SU-DHL-6 (cell line): ENCODE measurements at regions not wholly inside any gene's neighbourhood (a gene's known extent, or its start where the extent isn't known, plus 50 kb on each side); places are given as distances from the start of the nearest gene placed in this dataset.

Source experiments
- H2AFZ ChIP-seq: fragments of 200-600 bp; sonication (generic); 2 replicates; pipeline ENCODE4 v1.6.1; 2014; ENCODE audit warnings: low read depth, mild to moderate bottlenecking, moderate library complexity, mixed read lengths, antibody characterized with exemption, low read length; ENCODE audit not compliant: severe bottlenecking
- H3F3A ChIP-seq: fragments of 200-600 bp; shearing (Covaris generic); 2 replicates; pipeline ENCODE4 v1.6.0; 2016; ENCODE audit warnings: antibody characterized with exemption, mild to moderate bottlenecking; ENCODE audit not compliant: insufficient read depth
- H3K27ac ChIP-seq: fragments of 200-600 bp; sonication (generic); 2 replicates; pipeline ENCODE4 v1.5.1; 2016; ENCODE audit warnings: low read depth, mild to moderate bottlenecking, low read length, moderate library complexity, mixed read lengths
- H3K27me3 ChIP-seq: fragments of 200-600 bp; sonication (generic), shearing (Covaris generic); 2 replicates; pipeline ENCODE4 v1.6.0; 2014; ENCODE audit warnings: mild to moderate bottlenecking, low read length
- H3K36me3 ChIP-seq: fragments of 200-600 bp; sonication (generic); 2 replicates; pipeline ENCODE4 v1.6.1; 2014; ENCODE audit warnings: mild to moderate bottlenecking, low read length, mixed read lengths
- H3K4me2 ChIP-seq: fragments of 300-600, 200-600 bp; shearing (Covaris generic), sonication (generic); 2 replicates; pipeline ENCODE4 v1.6.0; 2014; ENCODE audit warnings: low read length, low read depth, mild to moderate bottlenecking; ENCODE audit not compliant: poor library complexity, severe bottlenecking
- H3K4me3 ChIP-seq: fragments of 200-600 bp; sonication (generic); 2 replicates; pipeline ENCODE4 v1.5.1; 2014; ENCODE audit warnings: antibody characterized with exemption, low read length, mild to moderate bottlenecking, mixed read lengths; ENCODE audit not compliant: insufficient read depth, poor library complexity, severe bottlenecking
- H3K79me2 ChIP-seq: fragments of 200-600 bp; sonication (generic); 2 replicates; pipeline ENCODE4 v1.6.1; 2014; ENCODE audit warnings: mild to moderate bottlenecking, low read length, moderate library complexity; ENCODE audit not compliant: insufficient read depth
- H3K9ac ChIP-seq: fragments of 200-600 bp; sonication (generic); 2 replicates; pipeline ENCODE4 v1.7.0; 2014; ENCODE audit warnings: mild to moderate bottlenecking, low read length
- H3K9me2 ChIP-seq: fragments of 200-600 bp; sonication (generic); replicated peaks from 2 replicates; pipeline ENCODE4 v1.6.1; 2014; ENCODE audit warnings: low read length; ENCODE audit not compliant: insufficient read depth
- H3K9me3 ChIP-seq: fragments of 200-600 bp; sonication (generic); 2 replicates; pipeline ENCODE4 v1.6.1; 2014; ENCODE audit warnings: low read length, mixed read lengths; ENCODE audit not compliant: insufficient read depth
- H4K20me1 ChIP-seq: fragments of 200-600 bp; sonication (generic); 2 replicates; pipeline ENCODE4 v1.6.1; 2014; ENCODE audit warnings: low read depth, mild to moderate bottlenecking, antibody characterized with exemption, low read length, moderate library complexity, mixed read lengths
- EZH2phosphoT487 ChIP-seq: fragments of 200-600 bp; sonication (generic), shearing (Covaris generic); conservative IDR thresholded peaks from 2 replicates; pipeline ENCODE4 v1.6.1; 2018; ENCODE audit warnings: mild to moderate bottlenecking, antibody characterized with exemption, low read length, moderate library complexity, mixed read lengths
- TF ChIP-seq, protein P1 (sequence below): fragments of 200-600 bp; sonication (generic); IDR thresholded peaks from one replicate; pipeline ENCODE4 v1.5.1; 2017; ENCODE audit warnings: antibody characterized with exemption, mild to moderate bottlenecking, low read length, moderate library complexity; ENCODE audit not compliant: insufficient read depth, poor library complexity, severe bottlenecking

DNA sequence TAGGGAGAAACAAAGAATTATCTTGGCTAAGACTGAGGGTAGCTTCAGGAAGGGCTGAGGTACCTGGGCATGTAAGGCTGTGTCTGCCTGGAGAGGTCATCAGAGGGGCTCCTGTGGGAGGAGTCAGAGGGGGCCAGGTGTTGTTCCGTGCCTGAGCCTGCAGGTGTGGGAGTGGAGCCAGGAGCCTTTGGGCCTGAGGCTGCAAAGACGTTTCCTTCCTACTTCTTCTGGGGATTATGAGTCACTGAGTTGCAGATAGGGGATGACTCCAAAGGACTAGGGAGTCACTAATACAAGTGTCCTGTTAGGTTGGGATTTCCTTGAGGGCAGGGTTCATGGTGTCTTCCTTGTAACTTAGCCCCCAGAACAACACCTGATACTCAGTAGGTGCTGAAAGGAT, 391.1 kb downstream of the ARHGEF28 start:
- Histone ChIP-seq H3K27me3 (no peaks in the 10 kb centered on the region), H3K4me2 (no peak overlapping the region), H3K9me3 (no peaks in the 10 kb centered on the region), H3F3A (no peaks in the 10 kb centered on the region), H3K4me3 (no peak overlapping the region), H3K79me2 (no peaks in the 10 kb centered on the region), H2AFZ (no peak overlapping the region), H4K20me1 (no peaks in the 10 kb centered on the region), H3K27ac (no peak overlapping the region), H3K9ac (no peak overlapping the region), H3K36me3 (no peaks in the 10 kb centered on the region), H3K9me2 (no peaks in the 10 kb centered on the region)
- TF ChIP-seq, protein P1, sequence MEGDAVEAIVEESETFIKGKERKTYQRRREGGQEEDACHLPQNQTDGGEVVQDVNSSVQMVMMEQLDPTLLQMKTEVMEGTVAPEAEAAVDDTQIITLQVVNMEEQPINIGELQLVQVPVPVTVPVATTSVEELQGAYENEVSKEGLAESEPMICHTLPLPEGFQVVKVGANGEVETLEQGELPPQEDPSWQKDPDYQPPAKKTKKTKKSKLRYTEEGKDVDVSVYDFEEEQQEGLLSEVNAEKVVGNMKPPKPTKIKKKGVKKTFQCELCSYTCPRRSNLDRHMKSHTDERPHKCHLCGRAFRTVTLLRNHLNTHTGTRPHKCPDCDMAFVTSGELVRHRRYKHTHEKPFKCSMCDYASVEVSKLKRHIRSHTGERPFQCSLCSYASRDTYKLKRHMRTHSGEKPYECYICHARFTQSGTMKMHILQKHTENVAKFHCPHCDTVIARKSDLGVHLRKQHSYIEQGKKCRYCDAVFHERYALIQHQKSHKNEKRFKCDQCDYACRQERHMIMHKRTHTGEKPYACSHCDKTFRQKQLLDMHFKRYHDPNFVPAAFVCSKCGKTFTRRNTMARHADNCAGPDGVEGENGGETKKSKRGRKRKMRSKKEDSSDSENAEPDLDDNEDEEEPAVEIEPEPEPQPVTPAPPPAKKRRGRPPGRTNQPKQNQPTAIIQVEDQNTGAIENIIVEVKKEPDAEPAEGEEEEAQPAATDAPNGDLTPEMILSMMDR = no peak
- TF ChIP-seq EZH2phosphoT487 = no peak

DNA sequence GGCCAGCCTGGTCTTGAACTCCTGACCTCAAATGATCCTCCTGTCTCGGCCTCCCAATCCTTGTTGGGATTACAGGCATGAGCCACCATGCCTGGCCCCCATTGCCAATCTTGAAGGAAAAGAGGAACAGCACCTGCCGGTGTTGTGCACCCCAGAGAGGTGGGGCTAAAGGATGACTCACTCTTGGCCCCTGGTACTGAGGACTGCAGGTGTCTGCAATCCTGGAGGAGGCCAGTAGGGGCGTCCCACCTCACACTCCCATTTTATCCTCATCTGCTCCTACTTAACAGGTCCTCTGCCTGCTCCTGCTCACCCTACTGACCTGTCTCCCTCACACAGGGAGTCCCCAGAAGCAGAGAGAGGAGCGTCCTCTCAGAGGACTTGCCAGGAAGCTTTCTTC, 390.4 kb downstream of the ARHGEF28 start:
- Histone ChIP-seq H3K4me2 (no peak overlapping the region), H3K9me2 (no peaks in the 10 kb centered on the region), H4K20me1 (no peaks in the 10 kb centered on the region)

DNA sequence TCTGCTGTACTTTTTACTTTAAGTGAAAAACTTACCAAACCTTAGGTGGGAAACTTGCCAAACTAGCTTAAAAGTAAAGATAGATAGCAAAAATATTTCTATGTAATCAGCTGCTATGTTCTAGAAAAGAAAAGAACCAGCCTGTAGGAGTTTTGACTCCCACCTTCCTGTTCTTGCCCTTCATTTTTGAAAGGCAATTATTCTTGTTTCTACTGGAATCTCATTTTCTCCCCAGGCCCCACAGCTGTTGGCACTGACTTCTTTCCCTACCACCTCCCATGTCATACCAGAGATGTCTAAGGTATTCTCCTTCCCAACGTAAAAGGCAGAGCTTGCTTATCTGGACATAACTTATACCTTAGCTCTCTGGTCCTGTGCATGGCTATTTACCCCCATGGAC, 389.7 kb downstream of the ARHGEF28 start:
- no peaks in the 10 kb centered on the region for H3K9me2 ChIP-seq
- no peaks in the 10 kb centered on the region for H3K9me3 ChIP-seq
- H3K4me2 ChIP-seq = no peak overlapping the region
- H3K79me2 ChIP-seq = no peaks in the 10 kb centered on the region
- no peaks in the 10 kb centered on the region for H3F3A ChIP-seq
- TF ChIP-seq EZH2phosphoT487 = no peak
- TF ChIP-seq, protein P1 = no peak
- no peak overlapping the region for H2AFZ ChIP-seq
- no peak overlapping the region for H3K9ac ChIP-seq
- H3K27me3 ChIP-seq = no peaks in the 10 kb centered on the region
- no peak overlapping the region for H3K27ac ChIP-seq
- H4K20me1 ChIP-seq = no peaks in the 10 kb centered on the region
- H3K4me3 ChIP-seq = no peak overlapping the region
- H3K36me3 ChIP-seq = no peaks in the 10 kb centered on the region

More for the DNA sequence above, 390.4 kb downstream of the ARHGEF28 start:
- H3K4me3 ChIP-seq = no peak overlapping the region
- H3K9me3 ChIP-seq = no peaks in the 10 kb centered on the region
- TF ChIP-seq, protein P1 = no peak
- TF ChIP-seq EZH2phosphoT487 = no peak
- no peak overlapping the region for H3K9ac ChIP-seq
- H2AFZ ChIP-seq = no peak overlapping the region
- no peaks in the 10 kb centered on the region for H3K79me2 ChIP-seq
- no peaks in the 10 kb centered on the region for H3F3A ChIP-seq
- no peak overlapping the region for H3K27ac ChIP-seq
- H3K36me3 ChIP-seq = no peaks in the 10 kb centered on the region
- H3K27me3 ChIP-seq = no peaks in the 10 kb centered on the region

DNA sequence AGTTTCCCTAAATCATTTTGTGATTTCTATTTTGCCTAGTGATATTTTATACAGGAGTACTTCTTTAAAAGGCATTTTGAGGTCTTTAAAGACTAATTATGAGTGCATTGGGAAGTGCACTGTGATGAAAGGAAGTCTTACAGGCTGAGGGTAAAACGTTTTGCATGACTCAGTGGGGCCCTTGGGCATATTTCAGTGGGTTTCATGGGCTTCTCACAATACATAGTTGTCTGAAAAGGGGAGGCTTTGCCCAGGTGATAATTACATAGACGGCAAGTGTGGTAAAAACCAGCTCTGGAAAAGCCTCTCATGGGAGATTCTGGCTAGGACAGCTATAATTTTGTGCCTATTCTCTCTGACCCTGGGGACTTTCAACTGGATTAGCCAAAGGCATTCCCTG, 387.2 kb downstream of the ARHGEF28 start:
- Histone ChIP-seq H3K4me3 (no peak overlapping the region), H4K20me1 (no peaks in the 10 kb centered on the region), H3K27ac (no peak overlapping the region), H3K9me3 (no peaks in the 10 kb centered on the region), H3K4me2 (no peak overlapping the region), H3K9ac (no peak overlapping the region), H3F3A (no peaks in the 10 kb centered on the region), H3K79me2 (no peaks in the 10 kb centered on the region), H2AFZ (no peak overlapping the region), H3K9me2 (no peaks in the 10 kb centered on the region), H3K27me3 (no peaks in the 10 kb centered on the region), H3K36me3 (no peaks in the 10 kb centered on the region)
- no peak for TF ChIP-seq EZH2phosphoT487
- TF ChIP-seq, protein P1 = no peak
